Skeletal muscle tissue (tissue), 3 donors: ENCODE measurements at regions not wholly inside any gene's neighbourhood (a gene's known extent, or its start where the extent isn't known, plus 50 kb on each side); places are given as distances from the start of the nearest gene placed in this dataset.
"Not testable (repeated sequence)": the region's sequence is repeated elsewhere in the genome, so short reads cannot be mapped to it uniquely, and the experiment has no call there.

Source experiments
- H3K27ac ChIP-seq: one replicate; pipeline ENCODE4 v1.7.0; 2013; ENCODE audit warnings: mild to moderate bottlenecking, low read depth, low read length, inconsistent platforms
- H3K27me3 ChIP-seq, 3 donors: one replicate each; pipeline ENCODE4 v1.7.0; 2013; ENCODE audit warnings: low read length in 3 of 3; ENCODE audit not compliant: control insufficient read depth in 3 of 3, insufficient read depth in 3 of 3
- H3K36me3 ChIP-seq, 3 donors: one replicate each; pipeline ENCODE4 v1.7.0; 2013; ENCODE audit warnings: low read length in 3 of 3; ENCODE audit not compliant: control insufficient read depth in 3 of 3, insufficient read depth in 3 of 3
- H3K4me1 ChIP-seq, 3 donors: one replicate each; pipeline ENCODE4 v1.7.0; 2013; ENCODE audit warnings: low read length in 3 of 3, mild to moderate bottlenecking in 3 of 3; ENCODE audit not compliant: control insufficient read depth in 3 of 3, insufficient read depth in 3 of 3
- H3K4me3 ChIP-seq, 3 donors: one replicate each; pipeline ENCODE4 v1.7.0; 2013; ENCODE audit warnings: low read length in 3 of 3
- H3K9ac ChIP-seq, 3 donors: one replicate each; pipeline ENCODE4 v1.7.0; 2013; ENCODE audit warnings: low read length in 3 of 3, mild to moderate bottlenecking in 3 of 3, moderate library complexity in 2 of 3, low read depth in 1 of 3
- H3K9me3 ChIP-seq, 3 donors: one replicate each; pipeline ENCODE4 v1.7.0; 2013; ENCODE audit warnings: low read length in 3 of 3; ENCODE audit not compliant: control insufficient read depth in 3 of 3
- donor health status: Osteomylitis.

DNA sequence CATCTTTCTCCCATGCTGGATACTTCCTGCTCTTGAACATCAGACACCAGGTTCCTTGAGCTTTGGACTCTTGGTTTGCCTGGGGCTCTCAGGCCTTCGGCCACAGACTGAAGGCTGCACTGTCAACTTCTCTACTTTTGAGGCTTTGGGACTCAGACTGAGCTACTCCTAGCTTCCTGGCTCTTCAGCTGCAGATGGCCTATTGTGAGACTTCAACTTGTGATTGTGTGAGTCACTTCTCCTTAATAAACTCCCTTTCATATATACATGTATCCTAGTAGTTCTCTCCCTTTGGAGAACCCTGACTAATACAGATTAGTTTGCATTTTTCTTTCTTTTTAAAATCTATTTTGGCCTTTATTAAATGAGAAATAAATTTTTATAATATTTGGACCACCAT, 276.2 kb upstream of the SEMA3C start:
- H3K4me3 ChIP-seq = no peak overlapping the region
- peaks cover 7 to 12% (median 8%) of the 10 kb centered on the region in 3 donors for H3K4me1 ChIP-seq
- H3K27me3 ChIP-seq = no peaks in the 10 kb centered on the region
- no peak overlapping the region for H3K9ac ChIP-seq
- no peaks in the 10 kb centered on the region for H3K36me3 ChIP-seq
- no peaks in the 10 kb centered on the region for H3K9me3 ChIP-seq
- no peak overlapping the region for H3K27ac ChIP-seq

DNA sequence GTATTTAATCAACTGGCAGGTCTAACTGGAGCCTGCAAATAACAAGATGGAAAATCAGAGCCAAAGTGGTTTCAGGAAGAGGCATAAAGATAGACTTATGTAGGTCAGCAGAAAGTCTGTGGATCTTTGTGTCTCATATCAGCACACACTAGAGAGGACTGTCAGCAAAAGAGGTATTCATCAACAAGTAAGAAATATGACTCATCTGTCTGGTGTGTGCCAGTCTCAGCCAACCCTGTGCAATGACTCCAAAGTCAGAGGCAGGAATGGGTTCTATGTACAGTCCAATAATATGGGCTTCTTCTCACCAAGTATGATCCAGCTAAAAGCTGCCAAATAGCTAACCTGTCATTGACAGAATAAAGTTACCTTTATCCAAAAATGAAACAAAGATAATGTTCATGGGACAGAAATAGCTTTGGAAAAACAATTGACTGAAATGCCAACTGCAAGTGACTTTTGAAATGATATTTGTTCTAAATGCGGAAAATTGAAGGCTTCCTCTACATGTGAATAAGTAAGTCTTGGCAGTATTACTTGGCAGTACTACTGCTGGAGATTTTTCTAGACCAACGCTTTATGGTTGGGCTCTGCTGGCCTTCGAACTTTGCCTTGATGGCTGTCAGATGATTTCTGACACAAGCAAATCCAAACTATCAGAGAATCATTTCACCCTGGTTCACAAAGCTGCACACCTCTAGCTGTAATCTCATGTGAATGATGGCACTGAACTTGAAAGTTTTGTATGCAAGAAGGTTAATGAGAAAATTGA, 272.3 kb upstream of the SEMA3C start:
- Histone ChIP-seq H3K9me3 (no peaks in the 10 kb centered on the region), H3K4me1 (peaks cover 7 to 12% (median 8%) of the 10 kb centered on the region in 3 donors), H3K36me3 (no peaks in the 10 kb centered on the region), H3K27me3 (no peaks in the 10 kb centered on the region), H3K4me3 (no peak overlapping the region), H3K27ac (peak overlapping the region; percentile 20), H3K9ac (no peak overlapping the region)

DNA sequence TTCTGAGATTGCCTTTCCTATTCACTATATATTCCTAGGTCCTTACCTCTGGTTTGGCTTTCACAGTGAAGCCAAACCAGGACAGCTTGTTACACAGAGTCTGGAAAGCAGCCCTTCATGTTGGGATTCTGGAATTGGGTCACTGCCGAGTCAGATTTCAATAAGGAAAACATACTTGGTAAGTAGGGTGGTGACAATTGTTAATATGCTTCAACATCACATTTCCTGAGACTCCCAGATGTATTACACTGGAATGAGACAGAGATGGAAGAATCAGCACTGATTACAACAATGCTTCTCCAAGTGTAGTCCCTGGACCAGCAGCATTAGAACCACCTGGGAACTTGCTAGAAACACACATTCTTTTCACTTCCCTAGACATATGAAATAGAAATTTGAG, 268.9 kb upstream of the SEMA3C start:
- peaks cover 7 to 12% (median 8%) of the 10 kb centered on the region in 3 donors for H3K4me1 ChIP-seq
- H3K9ac ChIP-seq = no peak overlapping the region
- no peaks in the 10 kb centered on the region for H3K27me3 ChIP-seq
- no peak overlapping the region for H3K4me3 ChIP-seq
- H3K36me3 ChIP-seq = no peaks in the 10 kb centered on the region
- H3K27ac ChIP-seq = no peak overlapping the region
- no peaks in the 10 kb centered on the region for H3K9me3 ChIP-seq

DNA sequence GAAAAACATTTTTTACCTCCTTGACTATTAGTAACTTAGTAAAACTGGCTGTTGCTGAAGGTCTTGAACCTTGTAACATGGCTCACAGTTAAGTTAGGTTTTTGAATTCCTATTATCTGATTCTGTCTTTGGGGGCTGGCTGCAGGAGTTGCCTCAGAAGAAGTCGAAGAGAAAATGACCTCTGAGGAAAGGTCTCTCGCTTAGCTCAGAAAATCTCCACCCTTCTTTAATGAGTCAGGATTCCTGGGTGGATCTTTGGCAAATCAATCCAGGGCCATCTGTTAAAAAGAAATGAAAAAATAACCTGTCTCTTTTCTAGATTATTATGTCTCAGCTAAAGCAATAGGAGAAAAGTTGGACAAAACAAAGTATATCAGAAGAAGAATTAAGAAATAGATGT, 267.8 kb upstream of the SEMA3C start:
- H3K4me3 ChIP-seq = no peak overlapping the region
- no peak overlapping the region for H3K27ac ChIP-seq
- no peaks in the 10 kb centered on the region for H3K27me3 ChIP-seq
- H3K9me3 ChIP-seq = no peaks in the 10 kb centered on the region
- H3K36me3 ChIP-seq = no peaks in the 10 kb centered on the region
- peaks cover 7 to 12% (median 8%) of the 10 kb centered on the region in 3 donors for H3K4me1 ChIP-seq
- H3K9ac ChIP-seq = no peak overlapping the region

DNA sequence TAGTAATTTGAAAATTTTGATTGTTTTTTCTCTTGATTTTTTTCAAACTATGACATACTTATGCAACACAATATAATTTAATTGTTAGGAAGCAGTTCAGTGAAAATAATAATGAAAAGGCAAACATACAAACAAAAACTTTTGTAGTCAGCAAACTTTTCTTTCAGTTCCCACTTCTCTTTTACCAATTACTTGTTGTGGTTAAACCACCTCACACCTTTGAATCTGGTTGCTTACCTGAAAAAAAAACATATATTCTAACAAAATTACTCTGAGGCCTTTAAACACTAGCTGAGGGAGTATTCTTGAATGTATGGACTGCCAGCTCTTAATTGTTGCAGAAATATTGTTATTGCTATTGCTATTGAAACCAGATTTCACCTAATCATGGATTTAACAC, 266.2 kb upstream of the SEMA3C start:
- no peak overlapping the region for H3K9ac ChIP-seq
- H3K36me3 ChIP-seq = no peaks in the 10 kb centered on the region

DNA sequence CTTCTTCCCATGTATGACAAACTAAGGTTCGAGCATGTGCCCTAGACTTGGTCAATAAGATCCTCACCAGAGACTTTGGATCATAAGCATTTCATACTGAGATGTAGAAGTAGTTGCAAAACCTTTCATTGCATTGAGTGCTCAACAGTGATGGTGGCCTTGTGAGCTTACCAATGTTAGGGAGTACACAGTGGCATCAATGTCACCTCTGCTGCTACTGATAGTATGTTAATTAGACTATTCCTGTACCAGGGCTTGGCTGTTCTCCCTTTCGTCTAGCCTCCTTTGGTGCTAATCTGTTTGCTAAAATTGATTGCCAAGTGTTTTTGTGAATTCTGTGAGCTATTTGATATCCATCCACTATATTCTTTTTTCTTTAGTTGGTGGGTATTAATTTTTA, 264.5 kb upstream of the SEMA3C start:
- H3K4me1 ChIP-seq = no peaks in the 10 kb centered on the region
- no peak overlapping the region for H3K4me3 ChIP-seq
- H3K27me3 ChIP-seq = no peaks in the 10 kb centered on the region
- H3K27ac ChIP-seq = no peak overlapping the region
- no peaks in the 10 kb centered on the region for H3K9me3 ChIP-seq
- H3K36me3 ChIP-seq = no peaks in the 10 kb centered on the region
- no peak overlapping the region for H3K9ac ChIP-seq

More for the DNA sequence above, 266.2 kb upstream of the SEMA3C start:
- H3K4me1 ChIP-seq = no peaks in the 10 kb centered on the region
- no peak overlapping the region for H3K4me3 ChIP-seq
- no peak overlapping the region for H3K27ac ChIP-seq
- H3K27me3 ChIP-seq = no peaks in the 10 kb centered on the region
- no peaks in the 10 kb centered on the region for H3K9me3 ChIP-seq

DNA sequence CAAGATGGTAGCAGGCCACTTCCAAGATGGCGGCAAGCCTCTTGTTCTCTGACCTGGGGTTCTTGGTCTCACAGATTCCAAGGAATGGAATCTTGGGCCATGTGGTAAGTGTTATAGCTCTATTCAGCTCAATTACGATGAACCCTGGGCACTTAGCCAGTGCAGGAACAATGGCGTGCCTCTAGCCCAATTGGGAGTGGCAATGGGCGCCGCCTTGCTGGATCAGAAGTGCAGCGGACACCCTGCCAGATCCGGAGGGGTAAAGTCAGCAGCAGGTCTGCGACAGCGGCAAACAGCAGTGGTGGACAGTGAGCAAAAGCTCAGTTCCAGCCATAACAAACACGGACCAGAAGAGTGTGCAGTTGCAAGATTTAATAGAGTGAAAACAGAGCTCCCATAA, 263.2 kb upstream of the SEMA3C start:
- not testable (repeated sequence) for H3K27me3 ChIP-seq, H3K27ac ChIP-seq, H3K36me3 ChIP-seq, H3K9me3 ChIP-seq, H3K4me3 ChIP-seq, H3K9ac ChIP-seq, H3K4me1 ChIP-seq

DNA sequence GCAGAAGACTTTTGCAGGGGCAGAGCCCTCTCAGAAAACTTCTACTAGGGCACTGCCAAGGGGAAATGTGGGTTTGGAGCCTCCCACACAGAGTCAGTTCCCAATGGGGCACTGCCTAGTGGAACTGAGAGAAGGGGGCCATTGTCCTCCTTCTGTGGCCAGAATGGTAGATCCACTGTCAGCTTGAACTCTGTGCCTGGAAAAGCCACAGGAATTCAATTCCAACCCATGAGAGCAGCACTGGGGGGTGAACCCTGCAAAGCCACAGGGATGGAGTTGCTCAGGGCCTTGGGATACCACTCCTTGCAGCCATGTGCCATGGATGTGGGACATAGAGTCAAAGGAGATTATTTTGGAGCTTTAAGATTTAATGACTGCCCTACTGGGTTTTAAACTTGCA, 262.2 kb upstream of the SEMA3C start:
- Histone ChIP-seq H3K4me3 (no peak overlapping the region), H3K27ac (no peak overlapping the region), H3K9ac (no peak overlapping the region), H3K4me1 (no peaks in the 10 kb centered on the region), H3K36me3 (no peaks in the 10 kb centered on the region), H3K9me3 (no peaks in the 10 kb centered on the region), H3K27me3 (no peaks in the 10 kb centered on the region)

DNA sequence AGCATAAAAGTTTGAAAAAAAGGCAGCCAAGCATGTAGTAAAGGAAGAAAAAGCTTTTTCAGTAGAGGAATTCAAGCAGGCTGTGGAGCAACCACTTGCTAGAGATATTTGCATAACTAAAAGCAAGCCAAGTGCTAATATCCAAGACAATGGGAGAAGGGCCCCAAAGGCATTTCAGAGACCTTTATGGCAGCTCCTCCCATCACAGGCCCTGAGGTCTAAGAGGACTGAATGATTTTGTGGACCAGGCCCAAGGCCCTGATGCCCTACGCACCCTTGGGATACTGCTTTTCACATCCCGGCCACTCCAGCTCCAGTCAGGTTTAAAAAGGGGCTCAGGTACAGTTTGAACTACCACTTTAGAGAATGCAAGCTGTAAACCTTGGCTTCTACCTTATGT, 261.7 kb upstream of the SEMA3C start:
- Histone ChIP-seq H3K9ac (no peak overlapping the region), H3K9me3 (no peaks in the 10 kb centered on the region), H3K27me3 (no peaks in the 10 kb centered on the region), H3K36me3 (no peaks in the 10 kb centered on the region), H3K27ac (no peak overlapping the region), H3K4me1 (no peaks in the 10 kb centered on the region), H3K4me3 (no peak overlapping the region)

DNA sequence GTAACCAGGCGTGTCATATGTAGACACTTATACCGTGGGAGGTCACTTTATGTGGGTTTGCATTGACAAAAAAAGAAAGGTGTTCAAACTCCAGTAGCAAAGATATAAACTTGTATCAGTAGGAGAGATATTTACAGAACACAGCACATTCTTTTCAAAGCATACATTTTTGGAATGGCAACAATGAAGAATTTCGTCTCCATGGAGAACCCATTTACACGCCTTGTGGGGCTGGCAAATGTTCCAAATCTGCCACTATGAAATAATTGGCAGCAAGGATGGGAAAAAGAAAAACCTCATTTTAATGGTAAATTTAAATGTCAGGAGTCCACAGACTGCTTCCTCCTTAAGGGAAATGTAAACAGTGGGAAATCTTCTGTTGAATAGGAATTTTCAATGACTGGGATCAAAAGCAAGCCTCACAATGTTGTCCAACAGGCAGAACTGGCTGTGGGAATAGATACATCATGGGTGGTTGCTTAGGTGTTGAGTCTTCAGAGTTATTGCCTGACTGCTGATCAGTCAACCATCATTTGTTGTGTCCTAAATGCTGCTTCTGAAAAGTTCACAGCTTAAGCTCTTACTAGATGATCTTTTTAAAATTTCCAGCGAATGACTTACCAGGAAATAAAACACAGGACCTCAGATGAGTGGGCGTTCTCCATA, 256.6 kb upstream of the SEMA3C start:
- Histone ChIP-seq H3K9ac (no peak overlapping the region), H3K27me3 (no peaks in the 10 kb centered on the region), H3K36me3 (no peaks in the 10 kb centered on the region), H3K4me1 (no peaks in the 10 kb centered on the region), H3K27ac (no peak overlapping the region), H3K4me3 (no peak overlapping the region), H3K9me3 (no peaks in the 10 kb centered on the region)
